ENCODE measurements at regions not wholly inside any gene's neighbourhood (a gene's known extent, or its start where the extent isn't known, plus 50 kb on each side); places are given as distances from the start of the nearest gene placed in this dataset.

DNA sequence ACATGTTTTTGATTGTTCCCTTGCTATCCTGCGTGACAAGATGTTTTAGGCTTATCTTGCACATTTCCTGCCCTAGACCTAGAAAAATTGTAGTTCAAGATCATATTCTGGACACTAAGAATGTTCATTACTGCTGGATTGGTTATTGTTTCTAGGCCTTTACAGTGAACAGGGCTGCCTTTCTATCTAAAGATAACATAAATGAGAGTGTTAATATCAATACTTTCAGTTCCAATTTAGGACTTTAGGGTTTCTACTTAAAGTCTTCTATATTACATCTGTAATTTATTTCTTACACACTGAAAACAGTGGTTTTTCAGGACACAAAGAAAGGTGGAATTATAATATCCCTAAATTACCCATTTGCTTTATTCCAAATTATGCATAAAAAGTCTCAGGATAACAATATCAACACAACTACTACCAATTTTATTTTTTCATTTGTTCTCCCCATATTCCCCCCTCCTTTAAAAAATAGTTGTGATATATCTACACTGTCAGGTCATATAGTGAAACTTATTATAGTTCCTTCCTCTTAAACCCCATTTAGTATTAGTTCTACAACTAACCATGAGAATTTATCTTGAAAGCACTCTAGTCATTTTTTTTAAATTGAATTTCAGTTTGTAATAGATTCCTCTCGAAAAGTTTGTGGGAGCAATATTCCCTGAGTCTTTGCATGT is 293.9 kb upstream of the RIOK2 start:
- Histone ChIP-seq H3K27me3 (ENCODE audit: control insufficient read depth in 3 of 3, insufficient read depth in 3 of 3, low read length in 3 of 3) (no peaks in the 10 kb centered on the region), H3K27ac (ENCODE audit: low read depth in 1 of 3, low read length in 2 of 3) (no peak overlapping the region), H3K4me3 (ENCODE audit: low read depth in 1 of 3, low read length in 3 of 3) (no peak overlapping the region), H3K36me3 (ENCODE audit: control insufficient read depth in 3 of 3, insufficient read depth in 2 of 3, low read depth in 1 of 3, low read length in 3 of 3) (no peaks in the 10 kb centered on the region), H3K4me1 (ENCODE audit: control insufficient read depth in 3 of 3, insufficient read depth in 2 of 3, low read depth in 1 of 3, low read length in 2 of 3) (no peaks in the 10 kb centered on the region), H3K9me3 (ENCODE audit: control insufficient read depth in 2 of 2, insufficient read depth in 1 of 2, low read depth in 1 of 2, low read length in 1 of 2) (peaks cover 0 to 3% of the 10 kb centered on the region in 2 donors)
- WGBS, 3 donors: 83 to 89% (median 85%) methylated on average over 2 of the region's 2 CpGs
- no peak for FAIRE-seq
- DNase-seq: no peak

DNA sequence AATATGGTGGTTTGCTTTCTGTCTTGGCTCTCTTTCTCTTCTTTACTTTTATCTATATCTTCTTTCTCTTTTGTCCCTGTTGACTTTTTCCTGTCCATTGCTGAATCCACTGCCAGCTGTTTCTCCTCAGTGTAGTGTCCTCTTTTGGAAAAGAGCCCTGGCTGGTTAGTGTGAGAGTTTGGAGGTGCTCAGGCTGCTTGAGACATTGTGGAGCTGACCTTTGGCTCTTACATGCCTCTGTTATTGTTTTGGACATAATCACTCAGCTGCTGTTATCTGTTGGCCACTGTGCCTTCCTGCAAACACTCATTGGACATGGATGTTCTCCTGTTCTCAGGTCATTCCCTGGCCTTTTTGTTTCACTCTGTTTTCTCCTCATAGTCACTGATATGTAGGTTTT is 295.4 kb upstream of the RIOK2 start:
- no peak overlapping the region for H3K4me3 ChIP-seq (ENCODE audit: low read depth in 1 of 3, low read length in 3 of 3)
- no peaks in the 10 kb centered on the region for H3K36me3 ChIP-seq (ENCODE audit: control insufficient read depth in 3 of 3, insufficient read depth in 2 of 3, low read depth in 1 of 3, low read length in 3 of 3)
- no peaks in the 10 kb centered on the region for H3K27me3 ChIP-seq (ENCODE audit: control insufficient read depth in 3 of 3, insufficient read depth in 3 of 3, low read length in 3 of 3)
- no peak overlapping the region for H3K27ac ChIP-seq (ENCODE audit: low read depth in 1 of 3, low read length in 2 of 3)
- FAIRE-seq: no peak
- peak in 1 of 2 donors; percentile 2 for DNase-seq
- no peaks in the 10 kb centered on the region for H3K9me3 ChIP-seq (ENCODE audit: control insufficient read depth in 2 of 2, insufficient read depth in 1 of 2, low read depth in 1 of 2, low read length in 1 of 2)
- no peaks in the 10 kb centered on the region for H3K4me1 ChIP-seq (ENCODE audit: control insufficient read depth in 3 of 3, insufficient read depth in 2 of 3, low read depth in 1 of 3, low read length in 2 of 3)

DNA sequence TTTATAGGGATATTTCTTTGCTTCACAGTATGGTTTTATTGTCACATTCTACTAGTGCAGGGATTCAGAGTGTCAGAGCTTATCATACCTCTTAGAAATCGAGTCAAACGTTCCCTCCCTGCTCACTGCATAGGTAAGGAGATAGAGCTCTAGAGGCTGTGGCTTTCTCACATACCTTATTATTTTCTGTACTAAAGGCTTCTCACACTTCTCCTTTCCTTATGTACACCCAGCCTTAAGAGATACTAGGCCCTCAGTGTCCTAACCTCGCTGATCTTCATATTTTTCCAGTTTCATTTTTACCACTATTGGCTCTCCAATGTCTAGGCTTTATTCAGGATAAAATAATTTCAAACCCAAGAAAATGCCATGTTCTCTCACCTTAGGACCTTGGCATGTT is 297.3 kb upstream of the RIOK2 start:
- Histone ChIP-seq H3K4me1 (ENCODE audit: control insufficient read depth in 3 of 3, insufficient read depth in 2 of 3, low read depth in 1 of 3, low read length in 2 of 3) (no peaks in the 10 kb centered on the region), H3K4me3 (ENCODE audit: low read depth in 1 of 3, low read length in 3 of 3) (no peak overlapping the region), H3K9me3 (ENCODE audit: control insufficient read depth in 2 of 2, insufficient read depth in 1 of 2, low read depth in 1 of 2, low read length in 1 of 2) (no peaks in the 10 kb centered on the region), H3K27me3 (ENCODE audit: control insufficient read depth in 3 of 3, insufficient read depth in 3 of 3, low read length in 3 of 3) (no peaks in the 10 kb centered on the region), H3K27ac (ENCODE audit: low read depth in 1 of 3, low read length in 2 of 3) (no peak overlapping the region), H3K36me3 (ENCODE audit: control insufficient read depth in 3 of 3, insufficient read depth in 2 of 3, low read depth in 1 of 3, low read length in 3 of 3) (no peaks in the 10 kb centered on the region)
- DNase-seq (no peak), FAIRE-seq (no peak)
- 76 to 93% (median 81%) methylated on average over 3 of the region's 3 CpGs for WGBS, 3 donors

DNA sequence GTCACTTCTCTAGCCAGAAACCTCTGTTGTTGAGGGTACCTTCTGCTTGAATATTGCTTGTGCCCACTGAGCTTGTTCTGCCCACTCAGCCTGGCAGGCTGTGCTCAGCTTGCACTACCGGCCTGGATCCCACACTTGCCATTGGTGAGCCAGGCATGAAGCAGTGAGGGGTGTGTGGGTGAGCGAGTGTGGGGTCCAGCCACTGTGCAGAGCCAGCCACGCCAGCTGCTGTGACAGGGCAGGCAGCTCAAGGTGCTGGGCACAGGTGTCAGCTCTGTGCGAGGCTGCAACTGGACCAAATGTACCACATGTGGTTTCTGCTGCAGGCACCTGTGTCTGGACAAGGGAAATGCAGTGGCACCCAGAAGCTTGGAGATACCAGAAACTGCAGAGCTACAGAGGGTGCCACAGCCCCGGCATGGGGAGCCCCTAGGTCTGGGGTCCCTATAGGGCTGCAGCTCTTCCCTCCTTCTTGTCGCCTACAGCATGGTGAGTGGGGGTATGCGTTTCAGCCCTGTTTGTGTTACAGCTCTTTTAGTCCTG is 305.1 kb upstream of the RIOK2 start:
- no peak overlapping the region for H3K4me3 ChIP-seq (ENCODE audit: low read depth in 1 of 3, low read length in 3 of 3)
- no peak overlapping the region for H3K27ac ChIP-seq (ENCODE audit: low read depth in 1 of 3, low read length in 2 of 3)
- no peaks in the 10 kb centered on the region for H3K9me3 ChIP-seq (ENCODE audit: control insufficient read depth in 2 of 2, insufficient read depth in 1 of 2, low read depth in 1 of 2, low read length in 1 of 2)
- no peaks in the 10 kb centered on the region for H3K27me3 ChIP-seq (ENCODE audit: control insufficient read depth in 3 of 3, insufficient read depth in 3 of 3, low read length in 3 of 3)
- DNase-seq (no peak), FAIRE-seq (no peak)
- H3K4me1 ChIP-seq (ENCODE audit: control insufficient read depth in 3 of 3, insufficient read depth in 2 of 3, low read depth in 1 of 3, low read length in 2 of 3): no peaks in the 10 kb centered on the region
- H3K36me3 ChIP-seq (ENCODE audit: control insufficient read depth in 3 of 3, insufficient read depth in 2 of 3, low read depth in 1 of 3, low read length in 3 of 3): no peaks in the 10 kb centered on the region
- WGBS, 3 donors: 83 to 96% (median 91%) methylated on average over 7 of the region's 7 CpGs

DNA sequence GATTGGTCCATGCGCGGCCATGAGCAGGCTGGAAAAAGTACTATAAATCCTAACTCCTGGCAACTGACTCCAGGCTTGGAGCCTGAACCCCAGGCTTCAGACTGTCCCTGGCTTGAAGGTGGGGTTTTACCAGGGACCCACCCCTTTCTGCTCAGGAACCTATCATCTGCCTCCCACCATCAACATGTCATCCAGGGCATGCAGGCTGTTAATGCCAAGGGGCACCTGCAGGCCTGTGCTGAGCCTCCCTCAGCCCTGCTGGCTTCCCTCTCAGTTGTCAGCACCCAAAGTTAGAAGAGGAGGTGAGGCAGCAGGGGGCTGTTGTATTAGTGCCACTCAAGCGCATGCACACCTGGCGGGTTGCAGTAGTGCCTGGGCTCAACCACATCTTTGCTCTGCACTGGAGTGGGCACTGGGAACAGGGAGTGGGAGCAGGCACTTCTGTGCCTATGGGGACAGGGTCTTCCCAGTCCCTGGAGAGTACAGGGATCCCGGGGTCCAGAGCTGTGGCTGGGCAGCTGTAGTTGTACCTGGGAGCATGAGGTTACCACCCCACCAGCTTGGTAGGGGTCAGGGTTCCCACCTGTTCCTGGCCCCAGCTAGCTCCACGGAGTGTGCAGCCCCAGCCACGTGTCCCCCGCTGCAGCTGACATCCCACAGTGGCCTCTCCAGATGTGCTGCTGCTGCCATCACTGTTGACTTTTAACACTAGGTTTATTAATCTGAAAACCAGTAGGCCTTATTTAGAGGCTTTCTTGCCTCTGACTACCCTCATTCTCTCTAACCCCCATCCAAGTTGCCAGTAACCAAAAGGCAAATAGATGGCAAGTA is 306.2 kb upstream of the RIOK2 start:
- no peak overlapping the region for H3K4me3 ChIP-seq (ENCODE audit: low read depth in 1 of 3, low read length in 3 of 3)
- FAIRE-seq (no peak), DNase-seq (no peak)
- no peaks in the 10 kb centered on the region for H3K9me3 ChIP-seq (ENCODE audit: control insufficient read depth in 2 of 2, insufficient read depth in 1 of 2, low read depth in 1 of 2, low read length in 1 of 2)
- H3K4me1 ChIP-seq (ENCODE audit: control insufficient read depth in 3 of 3, insufficient read depth in 2 of 3, low read depth in 1 of 3, low read length in 2 of 3): no peaks in the 10 kb centered on the region
- no peaks in the 10 kb centered on the region for H3K36me3 ChIP-seq (ENCODE audit: control insufficient read depth in 3 of 3, insufficient read depth in 2 of 3, low read depth in 1 of 3, low read length in 3 of 3)
- H3K27me3 ChIP-seq (ENCODE audit: control insufficient read depth in 3 of 3, insufficient read depth in 3 of 3, low read length in 3 of 3): no peaks in the 10 kb centered on the region
- WGBS, 3 donors: 80 to 93% (median 85%) methylated on average over 8 of the region's 8 CpGs
- no peak overlapping the region for H3K27ac ChIP-seq (ENCODE audit: low read depth in 1 of 3, low read length in 2 of 3)

DNA sequence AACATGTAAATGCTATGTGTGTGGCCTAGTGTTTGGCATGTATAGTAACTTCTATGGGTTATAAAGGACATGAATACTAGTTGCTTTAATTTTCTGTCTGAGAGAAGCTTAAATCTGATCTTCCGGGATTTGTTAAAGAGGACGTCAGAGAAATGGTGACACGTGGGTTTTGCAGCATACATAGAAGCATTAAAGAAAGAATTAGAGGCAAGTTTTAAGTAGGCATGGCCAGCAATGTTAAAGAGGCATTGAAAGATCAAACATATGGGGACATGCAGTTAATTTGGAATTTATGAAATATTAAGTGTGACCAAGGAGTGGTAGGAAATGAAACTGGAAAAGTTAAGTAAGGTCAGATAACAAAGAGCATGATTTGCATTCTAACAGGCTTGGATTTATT is 311.4 kb upstream of the RIOK2 start:
- no peak overlapping the region for H3K4me3 ChIP-seq (ENCODE audit: low read depth in 1 of 3, low read length in 3 of 3)
- H3K4me1 ChIP-seq (ENCODE audit: control insufficient read depth in 3 of 3, insufficient read depth in 2 of 3, low read depth in 1 of 3, low read length in 2 of 3): no peaks in the 10 kb centered on the region
- no peaks in the 10 kb centered on the region for H3K27me3 ChIP-seq (ENCODE audit: control insufficient read depth in 3 of 3, insufficient read depth in 3 of 3, low read length in 3 of 3)
- H3K27ac ChIP-seq (ENCODE audit: low read depth in 1 of 3, low read length in 2 of 3): no peak overlapping the region
- FAIRE-seq (no peak), DNase-seq (no peak)
- no peaks in the 10 kb centered on the region for H3K9me3 ChIP-seq (ENCODE audit: control insufficient read depth in 2 of 2, insufficient read depth in 1 of 2, low read depth in 1 of 2, low read length in 1 of 2)
- WGBS, 3 donors: 76 to 79% (median 78%) methylated on average over 3 of the region's 3 CpGs
- H3K36me3 ChIP-seq (ENCODE audit: control insufficient read depth in 3 of 3, insufficient read depth in 2 of 3, low read depth in 1 of 3, low read length in 3 of 3): no peaks in the 10 kb centered on the region

DNA sequence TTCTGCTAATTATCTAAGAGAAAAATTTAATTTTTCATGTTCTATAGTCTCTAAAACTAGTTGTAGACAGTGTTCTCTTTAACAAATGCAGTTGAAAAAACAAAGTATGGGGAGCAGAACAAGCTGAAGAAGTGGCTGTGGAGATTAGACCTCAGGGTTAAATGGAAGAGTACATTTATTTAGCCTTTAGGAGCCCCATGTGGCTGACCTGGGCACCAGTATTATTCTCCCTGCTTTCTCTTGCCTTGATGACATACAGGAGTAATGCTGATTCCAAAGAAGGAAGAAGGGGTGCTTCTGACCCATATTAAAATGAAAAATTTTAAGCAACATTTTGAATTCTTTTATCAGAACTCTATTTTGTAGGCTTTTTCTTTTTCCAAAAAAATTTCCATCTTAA is 312.3 kb upstream of the RIOK2 start:
- no peaks in the 10 kb centered on the region for H3K36me3 ChIP-seq (ENCODE audit: control insufficient read depth in 3 of 3, insufficient read depth in 2 of 3, low read depth in 1 of 3, low read length in 3 of 3)
- DNase-seq (no peak), FAIRE-seq (no peak)
- no peaks in the 10 kb centered on the region for H3K4me1 ChIP-seq (ENCODE audit: control insufficient read depth in 3 of 3, insufficient read depth in 2 of 3, low read depth in 1 of 3, low read length in 2 of 3)
- H3K4me3 ChIP-seq (ENCODE audit: low read depth in 1 of 3, low read length in 3 of 3): no peak overlapping the region
- H3K27me3 ChIP-seq (ENCODE audit: control insufficient read depth in 3 of 3, insufficient read depth in 3 of 3, low read length in 3 of 3): no peaks in the 10 kb centered on the region
- H3K9me3 ChIP-seq (ENCODE audit: control insufficient read depth in 2 of 2, insufficient read depth in 1 of 2, low read depth in 1 of 2, low read length in 1 of 2): no peaks in the 10 kb centered on the region
- no peak overlapping the region for H3K27ac ChIP-seq (ENCODE audit: low read depth in 1 of 3, low read length in 2 of 3)

DNA sequence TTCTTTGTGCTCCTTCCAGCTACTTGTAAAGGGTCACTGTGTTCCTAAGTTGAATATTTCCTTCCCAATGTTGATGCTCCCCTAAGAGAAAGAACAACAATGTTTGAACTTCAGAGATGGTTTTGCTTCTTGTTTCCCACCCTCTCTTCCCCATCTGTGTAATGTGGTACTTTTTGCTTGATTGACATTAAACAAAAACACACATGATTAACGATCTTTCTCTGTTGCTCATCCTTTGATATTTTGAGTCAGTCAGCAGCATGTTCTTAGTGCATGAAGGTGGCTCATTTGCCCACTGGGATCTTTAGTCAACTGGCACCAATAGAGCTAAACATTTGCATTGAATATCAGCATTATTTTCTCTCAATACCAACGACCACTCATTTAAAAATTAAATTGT is 313.0 kb upstream of the RIOK2 start:
- H3K9me3 ChIP-seq (ENCODE audit: control insufficient read depth in 2 of 2, insufficient read depth in 1 of 2, low read depth in 1 of 2, low read length in 1 of 2): no peaks in the 10 kb centered on the region
- no peaks in the 10 kb centered on the region for H3K27me3 ChIP-seq (ENCODE audit: control insufficient read depth in 3 of 3, insufficient read depth in 3 of 3, low read length in 3 of 3)
- no peak overlapping the region for H3K4me3 ChIP-seq (ENCODE audit: low read depth in 1 of 3, low read length in 3 of 3)
- no peaks in the 10 kb centered on the region for H3K36me3 ChIP-seq (ENCODE audit: control insufficient read depth in 3 of 3, insufficient read depth in 2 of 3, low read depth in 1 of 3, low read length in 3 of 3)
- 74 to 82% (median 76%) methylated on average over 2 of the region's 2 CpGs for WGBS, 3 donors
- DNase-seq (no peak), FAIRE-seq (no peak)
- H3K4me1 ChIP-seq (ENCODE audit: control insufficient read depth in 3 of 3, insufficient read depth in 2 of 3, low read depth in 1 of 3, low read length in 2 of 3): no peaks in the 10 kb centered on the region
- no peak overlapping the region for H3K27ac ChIP-seq (ENCODE audit: low read depth in 1 of 3, low read length in 2 of 3)
